ENCODE measurements at regions not wholly inside any gene's neighbourhood (a gene's known extent, or its start where the extent isn't known, plus 50 kb on each side); places are given as distances from the start of the nearest gene placed in this dataset.
"Not testable (repeated sequence)": the region's sequence is repeated elsewhere in the genome, so short reads cannot be mapped to it uniquely, and the experiment has no call there.

- not testable (repeated sequence) for H3K27me3 Mint-ChIP-seq (ENCODE audit: insufficient read depth); H3K4me1 ChIP-seq (ENCODE audit: control insufficient read depth, insufficient read depth, low read length); H3K27me3 ChIP-seq (ENCODE audit: control insufficient read depth, insufficient read depth, low read length, poor library complexity, severe bottlenecking); H3K4me3 ChIP-seq (ENCODE audit: low read length); H3K4me3 Mint-ChIP-seq; H3K27ac Mint-ChIP-seq; H3K9ac ChIP-seq (ENCODE audit: extremely low read depth, low read length, poor library complexity, severe bottlenecking); DNase-seq; H3K27ac ChIP-seq (ENCODE audit: low read depth, low read length)
- Mint-ChIP-seq H3K4me1 (peaks cover 16% of the 10 kb centered on the region), H3K36me3 (ENCODE audit: low read depth) (peaks cover 25% of the 10 kb centered on the region), H3K9me3 (peaks cover 41% of the 10 kb centered on the region)
- H3K36me3 ChIP-seq (ENCODE audit: control insufficient read depth, insufficient read depth, low read length) = peaks cover 11% of the 10 kb centered on the region
- WGBS, 2 experiments (ENCODE audit: insufficient coverage in 1 of 2, insufficient read length in 1 of 2) = 96 to 100% methylated on average over 2 to 8 of the region's 9 CpGs
- H3K9me3 ChIP-seq (ENCODE audit: control insufficient read depth, low read length) = peaks cover 17% of the 10 kb centered on the region
Observed at GRCh38 chr5:119299242-119299614, 56.6 kb upstream of the TNFAIP8 start.

- Mint-ChIP-seq H3K4me1 (peaks cover 17% of the 10 kb centered on the region), H3K36me3 (ENCODE audit: low read depth) (peaks cover 23% of the 10 kb centered on the region), H3K9me3 (peaks cover 36% of the 10 kb centered on the region)
- not testable (repeated sequence) for H3K27me3 Mint-ChIP-seq (ENCODE audit: insufficient read depth); H3K9ac ChIP-seq (ENCODE audit: extremely low read depth, low read length, poor library complexity, severe bottlenecking); H3K4me1 ChIP-seq (ENCODE audit: control insufficient read depth, insufficient read depth, low read length); H3K27ac ChIP-seq (ENCODE audit: low read depth, low read length); H3K4me3 Mint-ChIP-seq; DNase-seq; H3K27me3 ChIP-seq (ENCODE audit: control insufficient read depth, insufficient read depth, low read length, poor library complexity, severe bottlenecking); H3K27ac Mint-ChIP-seq
- H3K36me3 ChIP-seq (ENCODE audit: control insufficient read depth, insufficient read depth, low read length) = peaks cover 12% of the 10 kb centered on the region
- H3K4me3 ChIP-seq (ENCODE audit: low read length) = peak overlapping the region; percentile 39
- 95 to 98% methylated on average over 18 to 23 of the region's 23 CpGs for WGBS, 2 experiments (ENCODE audit: insufficient coverage in 1 of 2, insufficient read length in 1 of 2)
- peaks cover 17% of the 10 kb centered on the region for H3K9me3 ChIP-seq (ENCODE audit: control insufficient read depth, low read length)
Observed at GRCh38 chr5:119299615-119300310, 56.1 kb upstream of the TNFAIP8 start.

- H3K9me3 Mint-ChIP-seq = peaks cover 33% of the 10 kb centered on the region
- no peak for DNase-seq
- Histone ChIP-seq H3K9me3 (ENCODE audit: control insufficient read depth, low read length) (peaks cover 17% of the 10 kb centered on the region), H3K27ac (ENCODE audit: low read depth, low read length) (no peak overlapping the region), H3K27me3 (ENCODE audit: control insufficient read depth, insufficient read depth, low read length, poor library complexity, severe bottlenecking) (no peaks in the 10 kb centered on the region), H3K4me1 (ENCODE audit: control insufficient read depth, insufficient read depth, low read length) (peaks cover 6% of the 10 kb centered on the region), H3K9ac (ENCODE audit: extremely low read depth, low read length, poor library complexity, severe bottlenecking) (no peak overlapping the region), H3K4me3 (ENCODE audit: low read length) (peak overlapping the region; percentile 39), H3K36me3 (ENCODE audit: control insufficient read depth, insufficient read depth, low read length) (peaks cover 12% of the 10 kb centered on the region)
- H3K36me3 Mint-ChIP-seq (ENCODE audit: low read depth) = peaks cover 21% of the 10 kb centered on the region
- no peak overlapping the region for H3K4me3 Mint-ChIP-seq
- no peaks in the 10 kb centered on the region for H3K27me3 Mint-ChIP-seq (ENCODE audit: insufficient read depth)
- 96 to 100% methylated on average over 1 to 3 of the region's 3 CpGs for WGBS, 2 experiments (ENCODE audit: insufficient coverage in 1 of 2, insufficient read length in 1 of 2)
- H3K27ac Mint-ChIP-seq = no peak overlapping the region
- TF ChIP-seq CTCF (conservative IDR thresholded peaks at IDR 0.05) = no peak
- H3K4me1 Mint-ChIP-seq = peaks cover 17% of the 10 kb centered on the region
Observed at GRCh38 chr5:119300311-119300670, 55.5 kb upstream of the TNFAIP8 start.

GRCh38 chr5:119301210-119301609, 54.6 kb upstream of the TNFAIP8 start:
- no peak overlapping the region for H3K9ac ChIP-seq (ENCODE audit: extremely low read depth, low read length, poor library complexity, severe bottlenecking)
- H3K4me3 Mint-ChIP-seq = no peak overlapping the region
- TF ChIP-seq CTCF (conservative IDR thresholded peaks at IDR 0.05) = no peak
- no peak overlapping the region for H3K27ac Mint-ChIP-seq
- H3K4me3 ChIP-seq (ENCODE audit: low read length) = no peak overlapping the region
- peaks cover 17% of the 10 kb centered on the region for H3K9me3 ChIP-seq (ENCODE audit: control insufficient read depth, low read length)
- H3K4me1 Mint-ChIP-seq = peaks cover 17% of the 10 kb centered on the region
- H3K36me3 Mint-ChIP-seq (ENCODE audit: low read depth) = peaks cover 21% of the 10 kb centered on the region
- no peak for DNase-seq
- H3K9me3 Mint-ChIP-seq = peaks cover 30% of the 10 kb centered on the region
- WGBS, 2 experiments (ENCODE audit: insufficient coverage in 1 of 2, insufficient read length in 1 of 2) = 86 to 99% methylated on average over 1 to 2 of the region's 2 CpGs
- H3K36me3 ChIP-seq (ENCODE audit: control insufficient read depth, insufficient read depth, low read length) = peaks cover 12% of the 10 kb centered on the region
- H3K27ac ChIP-seq (ENCODE audit: low read depth, low read length) = no peak overlapping the region
- H3K4me1 ChIP-seq (ENCODE audit: control insufficient read depth, insufficient read depth, low read length) = peaks cover 6% of the 10 kb centered on the region
- H3K27me3 Mint-ChIP-seq (ENCODE audit: insufficient read depth) = no peaks in the 10 kb centered on the region
- H3K27me3 ChIP-seq (ENCODE audit: control insufficient read depth, insufficient read depth, low read length, poor library complexity, severe bottlenecking) = no peaks in the 10 kb centered on the region
